ENCODE measurements at regions not wholly inside any gene's neighbourhood (a gene's known extent, or its start where the extent isn't known, plus 50 kb on each side); places are given as distances from the start of the nearest gene placed in this dataset.

DNA sequence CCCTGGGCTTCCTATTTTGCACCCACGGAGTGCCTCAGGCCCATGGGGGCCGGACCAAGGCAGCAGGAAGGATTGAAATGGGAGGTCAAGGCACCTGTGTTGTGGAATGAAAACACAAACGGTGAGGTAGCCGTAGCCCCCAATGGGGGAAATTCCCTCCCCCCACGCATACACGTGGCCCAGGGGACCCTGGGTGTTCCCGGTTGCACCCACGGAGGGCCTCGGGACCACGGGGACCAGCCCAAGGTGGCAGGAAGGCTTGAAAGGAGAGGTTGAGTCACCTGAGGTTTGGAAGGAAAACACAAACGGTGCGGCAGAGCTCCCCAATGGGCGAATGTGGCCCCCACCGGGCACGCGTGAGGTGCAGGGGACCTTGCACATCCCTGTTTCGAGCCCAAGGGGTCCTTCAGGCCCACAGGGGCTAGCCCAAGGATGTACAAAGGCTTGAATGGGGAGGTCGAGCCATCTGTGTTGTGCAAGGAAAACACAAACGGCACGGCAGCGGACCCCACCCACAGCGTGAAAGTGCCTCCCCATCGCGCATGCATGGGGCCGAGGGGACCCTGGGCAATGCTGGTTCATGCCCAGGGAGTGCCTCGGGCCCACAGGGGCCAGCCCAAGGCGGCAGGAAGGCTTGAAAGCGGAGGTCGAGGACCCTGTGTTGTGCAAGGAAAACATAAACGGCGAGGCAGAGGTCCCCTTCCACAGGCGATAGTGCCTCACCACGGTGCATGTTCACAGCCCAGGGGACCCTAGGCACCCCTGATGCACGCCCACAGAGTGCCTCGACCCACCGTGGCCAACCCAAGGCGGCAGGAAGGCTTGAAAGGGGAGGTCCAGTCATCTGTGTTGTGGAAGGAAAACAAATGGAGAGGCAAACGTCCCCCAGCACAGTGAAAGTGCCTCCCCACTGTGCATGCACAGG, 376.7 kb downstream of the ALG10 start:
- TF ChIP-seq CTCF (IDR thresholded peaks at IDR 0.05) (no peak), POLR2A (IDR thresholded peaks at IDR 0.05) (no peak), POLR2AphosphoS5 (IDR thresholded peaks at IDR 0.05; ENCODE audit: insufficient read depth in 1 of 2, low read depth in 1 of 2) (no peak)

Measured in vagina (tissue), 2 donors.